ENCODE measurements at regions not wholly inside any gene's neighbourhood (a gene's known extent, or its start where the extent isn't known, plus 50 kb on each side); places are given as distances from the start of the nearest gene placed in this dataset.

DNA sequence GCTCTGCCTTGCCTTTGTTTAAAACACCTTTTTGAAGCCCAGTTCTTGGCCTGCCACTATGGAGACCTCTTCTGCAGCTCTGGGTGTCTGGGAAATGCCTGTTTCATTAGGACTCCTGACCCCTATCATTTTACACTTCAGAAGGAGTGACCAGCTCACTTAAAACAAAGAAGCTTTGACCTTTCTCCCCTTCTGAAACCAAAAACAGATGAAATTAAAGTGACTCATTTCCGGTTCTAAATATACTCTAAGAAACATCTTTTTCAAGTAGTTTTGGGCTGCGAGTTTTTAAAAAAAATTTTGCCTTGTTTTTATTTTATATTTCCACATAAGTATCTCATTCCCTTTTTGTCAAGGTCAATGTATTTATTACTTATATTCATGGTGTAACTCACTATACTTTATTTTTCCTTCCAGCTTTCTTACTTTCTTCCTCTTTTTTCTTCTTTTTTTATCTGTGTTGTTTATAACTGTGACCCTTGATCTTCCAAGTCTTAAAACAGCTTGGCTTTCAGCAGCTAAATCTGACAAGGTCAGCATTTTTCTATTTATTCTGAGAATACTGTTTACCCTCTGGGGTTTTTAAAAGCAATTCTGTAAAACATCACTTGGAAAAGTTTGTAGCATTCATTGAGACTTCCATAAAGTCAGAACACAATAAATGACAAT is 672.9 kb downstream of the NR2F1-AS1 start:
- Histone ChIP-seq H3K27ac (ENCODE audit: low read length) (peak overlapping the region; percentile 72), H3K4me1 (ENCODE audit: control insufficient read depth, insufficient read depth, low read length) (peaks cover 3% of the 10 kb centered on the region; the same call in 1 of the 2 replicates), H3K27me3 (ENCODE audit: control insufficient read depth, insufficient read depth, low read length) (no peaks in the 10 kb centered on the region), H3K36me3 (ENCODE audit: control insufficient read depth, insufficient read depth, low read length) (no peaks in the 10 kb centered on the region), H3K9me3 (ENCODE audit: control insufficient read depth, insufficient read depth, low read depth, low read length) (no peaks in the 10 kb centered on the region), H3K4me3 (ENCODE audit: low read depth in 2 of 2, low read length in 2 of 2) (no peak overlapping the region)
- DNase-seq (ENCODE audit: low read depth, low spot score) (no peak), ATAC-seq (no peak)
- ChIA-PET POLR2A (interaction anchor here (0.6 kb wide), 1 partner anchor 675 kb away, joined by 6 read pairs; the partner anchor contains the start of gene NR2F1), CTCF (no interaction called here)
- in situ Hi-C loops (cut with HindIII; ENCODE audit: low pct_unique_long_range_greater_than_20kb, low sequenced_read_pairs) (no loop called here), intact Hi-C loops (cut with micrococcal nuclease; ENCODE audit: unreplicated experiment) (no loop called here)
- BruUV-seq (replicated peaks) = no TSS peak
- no peak for TF ChIP-seq REST (IDR thresholded peaks at IDR 0.05; ENCODE audit: insufficient read depth in 1 of 2, low read depth in 2 of 2, low read length in 1 of 2)
- no peak for TF ChIP-seq POLR2AphosphoS5 (IDR thresholded peaks at IDR 0.05; ENCODE audit: low read depth, low read length)
- no peak for TF ChIP-seq SIN3A (IDR thresholded peaks at IDR 0.05; ENCODE audit: borderline replicate concordance, insufficient read depth, low read depth, low read length)
- no peak for TF ChIP-seq TCF7L2 (IDR thresholded peaks at IDR 0.05; ENCODE audit: low read depth, low read length)
- no peak for TF ChIP-seq CTCF (IDR thresholded peaks at IDR 0.05)

DNA sequence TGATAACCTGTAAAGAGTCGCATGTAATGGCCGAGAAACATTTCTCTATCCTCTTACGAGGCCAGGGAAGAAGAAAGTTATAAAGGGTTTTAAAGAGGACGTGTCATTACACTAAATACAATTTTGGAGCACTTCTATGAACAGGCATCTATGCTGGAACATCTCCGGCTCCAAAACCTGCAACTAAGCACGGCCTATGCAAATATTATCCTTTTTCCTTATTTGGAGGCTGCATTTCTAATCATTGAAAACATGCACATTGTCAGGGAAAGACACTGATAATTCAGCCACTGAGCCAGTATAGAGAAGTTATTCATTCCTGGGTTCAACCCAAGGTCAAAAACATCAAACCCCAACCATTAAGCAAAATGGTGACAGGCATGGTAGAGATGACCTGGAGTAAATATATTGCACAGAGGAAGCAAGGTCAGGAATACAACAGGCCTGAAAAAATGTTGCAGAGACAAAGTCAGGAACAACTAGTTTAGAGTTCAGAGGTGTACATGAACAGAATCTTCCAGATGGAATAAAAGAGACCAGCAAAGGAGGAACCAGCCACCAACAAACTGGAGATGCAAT is 674.1 kb downstream of the NR2F1-AS1 start:
- DNase-seq (ENCODE audit: low read depth, low spot score) = no peak
- no TSS peak for BruUV-seq (replicated peaks)
- ChIA-PET CTCF (no interaction called here), POLR2A (interaction anchor here (0.7 kb wide), 1 partner anchor 45 kb away, joined by 4 read pairs; no protein-coding TSS in a partner anchor)
- TF ChIP-seq REST (IDR thresholded peaks at IDR 0.05; ENCODE audit: insufficient read depth in 1 of 2, low read depth in 2 of 2, low read length in 1 of 2) (no peak), POLR2AphosphoS5 (IDR thresholded peaks at IDR 0.05; ENCODE audit: low read depth, low read length) (no peak), TCF7L2 (IDR thresholded peaks at IDR 0.05; ENCODE audit: low read depth, low read length) (no peak), CTCF (IDR thresholded peaks at IDR 0.05) (no peak), SIN3A (IDR thresholded peaks at IDR 0.05; ENCODE audit: borderline replicate concordance, insufficient read depth, low read depth, low read length) (no peak)
- Histone ChIP-seq H3K27me3 (ENCODE audit: control insufficient read depth, insufficient read depth, low read length) (no peaks in the 10 kb centered on the region), H3K4me1 (ENCODE audit: control insufficient read depth, insufficient read depth, low read length) (peaks cover 3% of the 10 kb centered on the region; the same call in 1 of the 2 replicates), H3K27ac (ENCODE audit: low read length) (peak overlapping the region; percentile 49; the same call in 1 of the 2 replicates), H3K4me3 (ENCODE audit: low read depth in 2 of 2, low read length in 2 of 2) (no peak overlapping the region), H3K9me3 (ENCODE audit: control insufficient read depth, insufficient read depth, low read depth, low read length) (no peaks in the 10 kb centered on the region), H3K36me3 (ENCODE audit: control insufficient read depth, insufficient read depth, low read length) (no peaks in the 10 kb centered on the region)
- intact Hi-C loops (cut with micrococcal nuclease; ENCODE audit: unreplicated experiment) = no loop called here
- no peak for ATAC-seq
- in situ Hi-C loops (cut with HindIII; ENCODE audit: low pct_unique_long_range_greater_than_20kb, low sequenced_read_pairs) = no loop called here
